C4-2B (cell line): ENCODE measurements at regions not wholly inside any gene's neighbourhood (a gene's known extent, or its start where the extent isn't known, plus 50 kb on each side); places are given as distances from the start of the nearest gene placed in this dataset.

Source experiments
- CTCF ChIP-seq: fragments of 450-650 bp; conservative IDR thresholded peaks from 2 replicates; pipeline ENCODE4 v1.5.1; 2017; ENCODE audit warnings: mild to moderate bottlenecking
- ZFX ChIP-seq: fragments of 450-650 bp; IDR thresholded peaks from 2 replicates; pipeline ENCODE4 v1.6.1; 2017

GRCh38 chr5:166412191-166412590 lies 1879.3 kb upstream of the WWC1 start:
- TF ChIP-seq CTCF (no peak), ZFX (no peak)
